Prostate gland (tissue), 2 donors: ENCODE measurements at regions not wholly inside any gene's neighbourhood (a gene's known extent, or its start where the extent isn't known, plus 50 kb on each side); places are given as distances from the start of the nearest gene placed in this dataset.

Experiments
- POLR2A ChIP-seq: fragments of 450-650 bp; IDR thresholded peaks from one replicate; pipeline ENCODE4 v1.6.1; 2016; ENCODE audit warnings: antibody characterized with exemption, mild to moderate bottlenecking
- POLR2AphosphoS5 ChIP-seq: sonication (generic); formaldehyde crosslinking; IDR thresholded peaks from one replicate; pipeline ENCODE4 v1.6.1; 2017; ENCODE audit warnings: antibody characterized with exemption
- TF ChIP-seq, protein P1 (sequence below), 4 experiments: fragments of 200-600 bp in 2 of 4; fragments of 450-650 bp in 2 of 4; sonication (generic) in 2 of 4; IDR thresholded peaks; 1 replicate in 3 of 4; 2 replicates in 1 of 4; pipeline ENCODE4 v1.5.1; 2016 to 2019; ENCODE audit warnings: antibody characterized with exemption in 4 of 4, mild to moderate bottlenecking in 2 of 4, moderate library complexity in 2 of 4

- TF ChIP-seq POLR2A (no peak), POLR2AphosphoS5 (no peak)
- TF ChIP-seq, protein P1, sequence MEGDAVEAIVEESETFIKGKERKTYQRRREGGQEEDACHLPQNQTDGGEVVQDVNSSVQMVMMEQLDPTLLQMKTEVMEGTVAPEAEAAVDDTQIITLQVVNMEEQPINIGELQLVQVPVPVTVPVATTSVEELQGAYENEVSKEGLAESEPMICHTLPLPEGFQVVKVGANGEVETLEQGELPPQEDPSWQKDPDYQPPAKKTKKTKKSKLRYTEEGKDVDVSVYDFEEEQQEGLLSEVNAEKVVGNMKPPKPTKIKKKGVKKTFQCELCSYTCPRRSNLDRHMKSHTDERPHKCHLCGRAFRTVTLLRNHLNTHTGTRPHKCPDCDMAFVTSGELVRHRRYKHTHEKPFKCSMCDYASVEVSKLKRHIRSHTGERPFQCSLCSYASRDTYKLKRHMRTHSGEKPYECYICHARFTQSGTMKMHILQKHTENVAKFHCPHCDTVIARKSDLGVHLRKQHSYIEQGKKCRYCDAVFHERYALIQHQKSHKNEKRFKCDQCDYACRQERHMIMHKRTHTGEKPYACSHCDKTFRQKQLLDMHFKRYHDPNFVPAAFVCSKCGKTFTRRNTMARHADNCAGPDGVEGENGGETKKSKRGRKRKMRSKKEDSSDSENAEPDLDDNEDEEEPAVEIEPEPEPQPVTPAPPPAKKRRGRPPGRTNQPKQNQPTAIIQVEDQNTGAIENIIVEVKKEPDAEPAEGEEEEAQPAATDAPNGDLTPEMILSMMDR (IDR thresholded peaks at IDR 0.05) = no peak
Observed at GRCh38 chr2:177052471-177052870, 160.1 kb upstream of the HNRNPA3 start.
